ENCODE measurements at regions not wholly inside any gene's neighbourhood (a gene's known extent, or its start where the extent isn't known, plus 50 kb on each side); places are given as distances from the start of the nearest gene placed in this dataset.

DNA sequence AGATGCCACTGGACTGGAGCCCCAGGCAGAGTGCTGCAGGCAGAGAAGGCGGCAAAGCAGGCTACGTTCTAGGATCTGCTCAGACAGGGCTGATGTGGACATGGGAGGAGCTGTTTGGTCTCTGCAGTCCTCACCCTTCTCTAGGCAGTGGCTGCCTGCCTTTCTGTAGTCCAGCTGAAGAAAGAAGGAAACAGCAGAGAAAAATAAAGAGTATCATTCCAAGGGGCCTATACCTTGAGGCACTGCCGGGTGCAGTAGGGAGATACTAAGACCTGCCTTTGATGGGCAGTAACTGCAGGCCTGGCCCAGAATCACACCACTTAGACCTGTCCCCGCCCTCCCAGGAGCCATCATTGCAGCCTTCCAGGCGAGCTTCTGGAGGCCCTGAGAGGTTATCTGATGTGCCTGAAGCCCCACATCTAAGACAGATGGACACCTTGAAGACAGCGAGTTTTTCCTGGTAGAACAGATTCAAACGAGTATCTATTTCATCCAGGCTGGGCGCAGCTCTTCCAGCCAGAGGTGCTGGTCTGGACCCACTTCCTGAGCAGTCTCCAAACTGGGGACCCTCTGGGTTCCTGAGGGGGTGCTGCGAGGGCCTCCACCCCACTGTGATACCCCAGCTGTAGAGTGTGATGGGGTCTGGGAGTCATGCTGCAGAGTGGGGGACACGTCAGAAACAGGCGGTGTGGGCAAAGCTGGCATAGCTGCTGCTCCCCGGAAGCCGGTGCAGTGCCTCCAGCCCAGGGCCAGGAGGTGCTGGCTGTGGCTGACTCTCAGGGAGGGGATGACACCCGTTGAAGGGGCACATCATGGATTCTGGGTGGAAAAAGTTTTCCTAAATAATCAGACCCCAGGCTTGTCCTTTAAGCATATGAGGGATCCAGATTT is 87.3 kb upstream of the OTOS start:
- Histone ChIP-seq H3K36me3 (no peaks in the 10 kb centered on the region), H3K27me3 (peaks cover 14% of the 10 kb centered on the region), H3K9me3 (no peaks in the 10 kb centered on the region), H3K4me3 (no peak overlapping the region), H3K4me1 (peaks cover 0 to 2% (median under 1%) of the 10 kb centered on the region in 4 donors), H3K27ac (no peak overlapping the region)
- in situ Hi-C loops (cut with MboI; ENCODE audit: low pct_ligation_motif_present in 1 of 4, low pct_unique_long_range_greater_than_20kb in 1 of 4, low sequenced_read_pairs in 3 of 4) = loop anchor here in 2 of 4 donors (10.0 to 25.0 kb wide), 2 partner anchors 207 to 210 kb away; partner anchors contain the start of gene GPC1 (in 2 of the 2)
- DNase-seq = no peak
- intact Hi-C loops (cut with DNase I; ENCODE audit: low total_unique reads) = no loop called here
- no peak for TF ChIP-seq POLR2A (IDR thresholded peaks at IDR 0.05)
- no peak for TF ChIP-seq EP300 (IDR thresholded peaks at IDR 0.05; ENCODE audit: low read depth)
- TF ChIP-seq POLR2AphosphoS5 (IDR thresholded peaks at IDR 0.05) = no peak
- no peak for TF ChIP-seq CTCF (IDR thresholded peaks at IDR 0.05)
- WGBS, 2 donors (ENCODE audit: low coverage in 1 of 2) = 85 to 92% methylated on average over 4 to 14 of the region's 14 CpGs

GRCh38 chr2:240229005-240229404 is 88.5 kb upstream of the OTOS start:
- in situ Hi-C loops (cut with MboI; ENCODE audit: low pct_ligation_motif_present in 1 of 4, low pct_unique_long_range_greater_than_20kb in 1 of 4, low sequenced_read_pairs in 3 of 4) = loop anchor here in 2 of 4 donors (10.0 to 25.0 kb wide), 2 partner anchors 206 to 208 kb away; partner anchors contain the start of gene GPC1 (in 2 of the 2)
- Histone ChIP-seq H3K27me3 (peaks cover 9% of the 10 kb centered on the region), H3K36me3 (no peaks in the 10 kb centered on the region), H3K27ac (no peak overlapping the region), H3K4me1 (peaks cover 0 to 10% (median 7%) of the 10 kb centered on the region in 4 donors), H3K4me3 (no peak overlapping the region), H3K9me3 (no peaks in the 10 kb centered on the region)
- no peak for TF ChIP-seq POLR2A (IDR thresholded peaks at IDR 0.05)
- TF ChIP-seq POLR2AphosphoS5 (IDR thresholded peaks at IDR 0.05) = no peak
- TF ChIP-seq EP300 (IDR thresholded peaks at IDR 0.05; ENCODE audit: low read depth) = no peak
- TF ChIP-seq CTCF (IDR thresholded peaks at IDR 0.05) = no peak
- 41 to 88% methylated on average over 1 of the region's 1 CpG for WGBS, 2 donors (ENCODE audit: low coverage in 1 of 2)
- intact Hi-C loops (cut with DNase I; ENCODE audit: low total_unique reads) = no loop called here
- DNase-seq = no peak

DNA sequence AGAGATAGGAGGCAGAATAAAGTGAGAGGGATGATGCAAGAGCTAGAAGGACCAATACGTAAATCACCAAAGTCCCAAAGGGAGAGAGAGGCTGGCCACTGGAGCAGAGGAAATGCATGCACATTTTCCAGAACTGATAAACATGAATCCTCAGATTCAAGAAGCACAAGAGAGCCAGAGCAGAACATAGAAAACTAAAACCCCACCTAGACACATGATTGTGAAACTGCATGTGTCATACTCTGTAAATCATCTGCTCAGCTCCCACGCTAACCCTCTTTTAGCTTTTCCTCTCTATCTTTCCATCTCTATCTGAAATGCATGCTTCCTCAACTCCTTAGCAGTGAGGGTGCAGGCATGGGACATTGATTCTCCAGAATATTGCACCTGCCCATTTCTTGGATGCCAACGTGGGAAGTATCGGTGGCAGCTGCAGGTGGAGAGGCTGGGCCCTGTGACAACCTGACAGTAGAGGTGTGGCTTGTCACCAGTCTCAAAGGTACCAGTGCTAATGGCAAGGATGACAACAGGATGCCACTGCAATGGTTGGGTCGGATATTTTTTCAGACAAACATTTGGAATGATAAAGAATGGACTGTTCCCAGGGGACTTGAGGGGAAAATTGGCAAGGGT is 89.3 kb upstream of the OTOS start:
- H3K4me3 ChIP-seq = no peak overlapping the region
- no peaks in the 10 kb centered on the region for H3K36me3 ChIP-seq
- H3K27ac ChIP-seq = no peak overlapping the region
- peaks cover 6% of the 10 kb centered on the region for H3K27me3 ChIP-seq
- H3K4me1 ChIP-seq = peaks cover 0 to 10% (median 7%) of the 10 kb centered on the region in 4 donors
- H3K9me3 ChIP-seq = no peaks in the 10 kb centered on the region
- no peak for DNase-seq
- intact Hi-C loops (cut with DNase I; ENCODE audit: low total_unique reads) = no loop called here
- in situ Hi-C loops (cut with MboI; ENCODE audit: low pct_ligation_motif_present in 1 of 4, low pct_unique_long_range_greater_than_20kb in 1 of 4, low sequenced_read_pairs in 3 of 4) = loop anchor here (10.0 to 25.0 kb wide), 2 partner anchors 205 to 208 kb away; partner anchors contain the start of gene GPC1 (in 4 of the 4)
- TF ChIP-seq CTCF (IDR thresholded peaks at IDR 0.05) = no peak
- no peak for TF ChIP-seq POLR2A (IDR thresholded peaks at IDR 0.05)
- TF ChIP-seq POLR2AphosphoS5 (IDR thresholded peaks at IDR 0.05) = no peak
- TF ChIP-seq EP300 (IDR thresholded peaks at IDR 0.05; ENCODE audit: low read depth) = no peak
- 62 to 71% methylated on average over 3 to 5 of the region's 5 CpGs for WGBS, 2 donors (ENCODE audit: low coverage in 1 of 2)

DNA sequence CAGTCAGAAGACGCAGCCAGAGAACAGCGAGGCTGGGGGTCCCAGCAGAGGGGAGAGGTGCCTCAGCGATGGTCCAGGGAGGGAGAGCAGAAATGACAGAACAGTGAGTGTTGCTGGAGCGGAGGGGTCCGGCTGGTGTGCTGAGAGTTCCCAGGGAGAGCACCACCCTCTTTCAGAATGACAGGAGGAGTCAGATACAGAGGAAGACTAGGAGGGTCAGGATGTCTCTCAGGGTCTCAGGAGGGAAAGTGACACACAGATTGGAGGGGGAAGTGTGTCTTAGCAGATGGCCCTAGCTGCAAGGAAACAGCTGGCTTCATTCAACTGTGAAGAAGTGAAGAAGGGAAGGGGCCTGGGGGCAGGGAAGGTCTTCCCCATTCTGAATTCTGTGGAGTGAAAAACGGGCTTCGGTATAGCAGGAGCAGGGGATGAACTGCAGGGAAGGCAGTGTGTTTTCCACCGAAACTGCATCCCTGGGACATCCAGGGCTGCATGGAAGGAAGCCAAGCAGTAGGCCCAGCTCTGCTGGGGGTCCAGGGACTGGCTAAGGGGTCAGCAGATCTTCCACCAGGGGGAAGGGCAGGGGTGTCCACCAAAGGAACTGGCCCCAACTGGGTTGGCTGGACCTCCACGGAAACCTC is 90.0 kb upstream of the OTOS start:
- H3K27ac ChIP-seq = no peak overlapping the region
- WGBS, 2 donors (ENCODE audit: low coverage in 1 of 2) = 55 to 72% methylated on average over 5 to 9 of the region's 9 CpGs
- DNase-seq = no peak

More for the DNA sequence above, 90.0 kb upstream of the OTOS start:
- in situ Hi-C loops (cut with MboI; ENCODE audit: low pct_ligation_motif_present in 1 of 4, low pct_unique_long_range_greater_than_20kb in 1 of 4, low sequenced_read_pairs in 3 of 4) (loop anchor here in 3 of 4 donors (10.0 to 25.0 kb wide), 2 partner anchors 204 to 207 kb away; partner anchors contain the start of gene GPC1 (in 3 of the 3)), intact Hi-C loops (cut with DNase I; ENCODE audit: low total_unique reads) (no loop called here)
- peaks cover 0 to 10% (median 7%) of the 10 kb centered on the region in 4 donors for H3K4me1 ChIP-seq
- H3K4me3 ChIP-seq = no peak overlapping the region
- H3K9me3 ChIP-seq = no peaks in the 10 kb centered on the region
- no peak for TF ChIP-seq POLR2AphosphoS5 (IDR thresholded peaks at IDR 0.05)
- no peak for TF ChIP-seq POLR2A (IDR thresholded peaks at IDR 0.05)
- TF ChIP-seq EP300 (IDR thresholded peaks at IDR 0.05; ENCODE audit: low read depth) = no peak
- TF ChIP-seq CTCF (IDR thresholded peaks at IDR 0.05) = no peak
- H3K36me3 ChIP-seq = no peaks in the 10 kb centered on the region
- H3K27me3 ChIP-seq = no peaks in the 10 kb centered on the region
